Calu3 (cell line): ENCODE measurements at regions not wholly inside any gene's neighbourhood (a gene's known extent, or its start where the extent isn't known, plus 50 kb on each side); places are given as distances from the start of the nearest gene placed in this dataset.

Experiments
- BruUV-seq: library from RNA; stranded (reverse); fragments of 400-500 nt; replicated peaks from 2 replicates; lab custom pipeline; 2021; lab: Mats Ljungman, UMichigan
- CTCF ChIA-PET: fragments of 300-600 bp; sonication (Branson Sonifier 250); formaldehyde crosslinking; loops from one replicate; lab custom pipeline; 2022; ENCODE audit warnings: antibody characterized with exemption; lab: Charles Lee
- DNase-seq: peaks from one replicate; pipeline ENCODE4 v3.0.0; 2022
- H3K27ac Mint-ChIP-seq: one replicate; pipeline ENCODE4 v1.8.0; 2022; ENCODE audit warnings: mixed read lengths; ENCODE audit not compliant: unreplicated experiment
- H3K27me3 Mint-ChIP-seq: one replicate; pipeline ENCODE4 v1.8.0; 2022; ENCODE audit warnings: mixed read lengths; ENCODE audit not compliant: unreplicated experiment
- H3K36me3 Mint-ChIP-seq: one replicate; pipeline ENCODE4 v1.8.0; 2022; ENCODE audit warnings: mild to moderate bottlenecking, moderate library complexity, mixed read lengths; ENCODE audit not compliant: insufficient read depth, unreplicated experiment
- H3K4me1 Mint-ChIP-seq: one replicate; pipeline ENCODE4 v1.8.0; 2022; ENCODE audit warnings: mild to moderate bottlenecking, low read depth, mixed read lengths; ENCODE audit not compliant: unreplicated experiment
- H3K4me3 Mint-ChIP-seq: one replicate; pipeline ENCODE4 v1.8.0; 2022; ENCODE audit warnings: mild to moderate bottlenecking, low read depth, moderate library complexity, mixed read lengths; ENCODE audit not compliant: unreplicated experiment
- H3K9me3 Mint-ChIP-seq: one replicate; pipeline ENCODE4 v1.8.0; 2022; ENCODE audit warnings: low read depth, mixed read lengths; ENCODE audit not compliant: unreplicated experiment
- intact Hi-C: fragments of 100-400 bp; cut with micrococcal nuclease; formaldehyde crosslinking; loops from one replicate; pipeline ENCODE4 v1.10.0; 2022; ENCODE audit not compliant: unreplicated experiment
- TF ChIP-seq, protein P1 (sequence below): fragments of 200-600 bp; IDR thresholded peaks from one replicate; pipeline ENCODE4 v1.8.0; 2022; ENCODE audit warnings: antibody characterized with exemption; ENCODE audit not compliant: unreplicated experiment

DNA sequence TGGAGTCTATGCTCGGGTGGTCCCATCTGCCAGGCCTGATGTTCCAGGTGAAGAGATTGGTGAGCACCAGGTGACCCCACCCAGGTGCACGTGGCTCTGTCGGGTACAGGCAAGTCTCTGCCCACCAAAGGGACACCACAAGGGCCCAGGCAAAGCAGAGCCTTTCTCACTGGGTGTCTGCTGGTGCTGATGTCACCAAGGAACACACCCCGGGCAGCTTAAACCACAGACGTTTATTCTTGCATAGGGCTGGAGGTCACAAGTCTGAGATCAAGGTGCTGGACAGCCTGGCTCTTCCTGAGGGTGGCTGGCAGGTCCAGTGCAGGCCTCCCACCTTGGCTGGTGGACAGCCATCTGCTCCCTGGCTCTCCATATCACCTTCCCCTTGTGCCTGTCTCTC lies 100.7 kb upstream of the CD93 start:
- Mint-ChIP-seq H3K36me3 (no peaks in the 10 kb centered on the region), H3K27me3 (no peaks in the 10 kb centered on the region), H3K4me3 (no peak overlapping the region), H3K27ac (no peak overlapping the region), H3K9me3 (peaks cover 2% of the 10 kb centered on the region), H3K4me1 (no peaks in the 10 kb centered on the region)
- intact Hi-C loops, result no loop called here
- CTCF ChIA-PET, result no interaction called here
- TF ChIP-seq, protein P1, sequence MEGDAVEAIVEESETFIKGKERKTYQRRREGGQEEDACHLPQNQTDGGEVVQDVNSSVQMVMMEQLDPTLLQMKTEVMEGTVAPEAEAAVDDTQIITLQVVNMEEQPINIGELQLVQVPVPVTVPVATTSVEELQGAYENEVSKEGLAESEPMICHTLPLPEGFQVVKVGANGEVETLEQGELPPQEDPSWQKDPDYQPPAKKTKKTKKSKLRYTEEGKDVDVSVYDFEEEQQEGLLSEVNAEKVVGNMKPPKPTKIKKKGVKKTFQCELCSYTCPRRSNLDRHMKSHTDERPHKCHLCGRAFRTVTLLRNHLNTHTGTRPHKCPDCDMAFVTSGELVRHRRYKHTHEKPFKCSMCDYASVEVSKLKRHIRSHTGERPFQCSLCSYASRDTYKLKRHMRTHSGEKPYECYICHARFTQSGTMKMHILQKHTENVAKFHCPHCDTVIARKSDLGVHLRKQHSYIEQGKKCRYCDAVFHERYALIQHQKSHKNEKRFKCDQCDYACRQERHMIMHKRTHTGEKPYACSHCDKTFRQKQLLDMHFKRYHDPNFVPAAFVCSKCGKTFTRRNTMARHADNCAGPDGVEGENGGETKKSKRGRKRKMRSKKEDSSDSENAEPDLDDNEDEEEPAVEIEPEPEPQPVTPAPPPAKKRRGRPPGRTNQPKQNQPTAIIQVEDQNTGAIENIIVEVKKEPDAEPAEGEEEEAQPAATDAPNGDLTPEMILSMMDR, result no peak
- no TSS peak for BruUV-seq
- DNase-seq, result no peak

DNA sequence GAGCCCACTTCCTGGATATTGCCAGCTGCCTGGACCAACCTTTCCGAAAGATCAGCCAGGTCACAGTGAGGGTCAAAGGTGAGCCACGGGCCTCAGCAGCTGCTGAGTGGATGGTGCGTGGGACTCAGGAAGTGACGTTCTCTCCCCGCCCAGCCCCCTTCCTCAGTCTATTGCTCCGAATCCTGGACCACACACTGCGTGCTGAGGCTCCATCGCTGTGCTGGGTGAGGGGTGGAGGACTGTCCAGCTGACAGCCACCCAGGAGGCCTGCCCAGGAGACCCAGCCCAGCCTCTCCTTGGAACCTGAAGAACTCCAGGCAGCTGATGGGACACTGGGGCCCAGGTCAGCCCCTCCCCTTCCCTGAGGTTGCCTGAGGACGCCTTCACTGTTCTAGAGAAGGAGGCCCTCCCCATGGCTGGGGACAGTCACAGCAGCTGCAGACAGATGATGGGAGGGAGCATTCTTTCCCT lies 94.4 kb upstream of the CD93 start:
- Mint-ChIP-seq H3K27ac (no peak overlapping the region), H3K36me3 (no peaks in the 10 kb centered on the region), H3K9me3 (peaks cover 2% of the 10 kb centered on the region), H3K4me3 (no peak overlapping the region), H3K4me1 (no peaks in the 10 kb centered on the region), H3K27me3 (no peaks in the 10 kb centered on the region)
- TF ChIP-seq, protein P1, result no peak
- intact Hi-C loops, result no loop called here
- CTCF ChIA-PET, result no interaction called here
- BruUV-seq, result no TSS peak
- no peak for DNase-seq

DNA sequence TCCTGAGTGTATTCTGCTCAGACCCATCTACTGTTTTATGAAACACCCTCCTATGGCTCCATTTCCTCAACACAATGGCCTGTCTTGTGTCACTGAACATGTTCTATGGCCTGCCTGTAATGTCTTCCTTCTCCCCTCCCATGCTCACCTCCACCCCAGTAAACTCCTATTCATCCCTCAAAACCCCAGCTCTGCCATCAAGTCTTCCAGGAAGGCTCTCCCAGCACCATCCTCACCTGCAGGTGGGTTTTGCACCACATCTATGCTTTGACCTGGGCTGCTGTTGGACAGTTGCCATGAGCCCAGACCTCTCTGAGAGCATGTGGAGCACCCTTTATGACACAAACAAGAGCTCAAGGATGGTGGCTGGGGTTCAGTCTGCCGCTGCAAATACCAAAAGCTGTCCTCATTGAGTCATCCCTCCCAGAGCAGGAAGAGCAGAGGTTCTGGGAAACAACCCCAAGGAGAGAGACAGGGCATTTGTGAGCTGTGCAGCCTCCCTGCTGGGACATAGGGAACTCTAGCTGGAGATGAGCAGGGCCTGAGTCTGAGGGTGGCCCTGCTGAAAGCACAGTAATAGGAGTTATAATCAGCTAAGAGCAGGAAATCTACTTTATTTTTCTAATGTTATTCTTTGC lies 93.8 kb upstream of the CD93 start:
- Mint-ChIP-seq H3K27ac (no peak overlapping the region), H3K27me3 (no peaks in the 10 kb centered on the region), H3K4me3 (no peak overlapping the region), H3K36me3 (no peaks in the 10 kb centered on the region), H3K4me1 (no peaks in the 10 kb centered on the region), H3K9me3 (peaks cover 2% of the 10 kb centered on the region)
- TF ChIP-seq, protein P1, result no peak
- CTCF ChIA-PET, result no interaction called here
- no peak for DNase-seq
- no TSS peak for BruUV-seq
- intact Hi-C loops, result no loop called here

DNA sequence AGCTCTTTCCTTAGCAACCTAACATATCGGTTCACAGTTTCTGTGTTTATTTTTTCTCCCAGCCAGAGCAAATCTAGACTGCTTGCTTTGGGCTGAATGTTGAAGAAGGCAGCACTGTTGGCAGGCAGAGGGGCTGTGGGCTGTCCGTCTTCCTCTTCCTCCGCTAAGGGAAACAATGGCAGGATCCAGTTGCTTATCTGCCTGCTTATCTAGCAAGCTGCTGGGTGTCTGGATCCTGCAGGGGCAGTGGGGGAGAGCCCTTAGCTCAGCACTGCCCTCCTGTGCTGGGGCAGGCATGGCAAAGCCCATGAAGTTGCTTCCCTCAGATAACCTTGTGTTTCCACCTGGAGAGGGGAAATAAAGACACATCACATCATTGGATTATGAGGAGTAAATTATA lies 92.7 kb upstream of the CD93 start:
- no peaks in the 10 kb centered on the region for H3K36me3 Mint-ChIP-seq
- no peaks in the 10 kb centered on the region for H3K27me3 Mint-ChIP-seq
- no peaks in the 10 kb centered on the region for H3K4me1 Mint-ChIP-seq
- BruUV-seq, result no TSS peak
- intact Hi-C loops, result no loop called here
- CTCF ChIA-PET, result no interaction called here
- peaks cover 2% of the 10 kb centered on the region for H3K9me3 Mint-ChIP-seq
- TF ChIP-seq, protein P1, result no peak
- no peak for DNase-seq
- no peak overlapping the region for H3K27ac Mint-ChIP-seq
- H3K4me3 Mint-ChIP-seq, result no peak overlapping the region
